ENCODE measurements at regions not wholly inside any gene's neighbourhood (a gene's known extent, or its start where the extent isn't known, plus 50 kb on each side); places are given as distances from the start of the nearest gene placed in this dataset.

DNA sequence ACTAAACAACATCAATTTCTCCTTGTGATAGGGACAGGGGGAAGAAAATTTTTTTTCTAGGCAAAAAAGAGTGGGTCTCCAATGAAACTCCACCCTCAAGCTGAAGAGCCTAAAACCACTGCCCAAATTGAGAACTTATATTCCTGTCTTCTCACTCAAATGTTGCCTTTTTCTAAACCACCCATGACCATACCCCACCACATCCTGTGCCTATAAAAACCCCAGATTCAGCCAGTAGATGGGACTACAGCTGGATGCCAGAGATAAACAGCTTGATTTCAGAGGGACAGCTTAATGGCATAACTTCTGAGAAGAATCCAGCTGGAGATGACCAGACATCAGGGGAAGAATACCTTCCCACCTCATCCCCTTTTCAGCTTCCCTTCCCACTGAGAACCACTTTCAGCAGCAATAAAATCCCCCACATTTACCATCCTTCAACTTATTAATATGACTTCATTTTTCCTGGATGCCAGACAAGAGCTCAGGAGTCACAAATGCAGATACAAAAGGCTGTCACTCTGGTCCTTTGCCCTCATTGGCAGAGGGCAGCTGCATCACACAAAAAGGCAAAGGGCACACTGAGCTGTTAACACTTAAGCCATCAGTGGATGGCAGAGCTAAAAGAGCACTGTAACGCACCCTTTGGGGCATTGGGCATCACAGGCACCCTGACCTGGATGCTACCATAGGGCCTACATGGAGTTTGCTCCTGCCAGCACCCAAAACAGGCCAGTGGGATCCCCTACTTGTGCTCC is 972.5 kb upstream of the CTNND2 start:
- ATAC-seq (no peak), DNase-seq (ENCODE audit: low spot score) (no peak)
- Histone ChIP-seq H3K27ac (ENCODE audit: low read depth) (no peak overlapping the region), H3F3A (replicated peaks; ENCODE audit: low read depth) (no peaks in the 10 kb centered on the region), H3K27me3 (ENCODE audit: insufficient read depth) (no peaks in the 10 kb centered on the region), H3K4me3 (no peak overlapping the region), H4K20me1 (replicated peaks; ENCODE audit: insufficient read depth) (no peaks in the 10 kb centered on the region), H3K9me2 (ENCODE audit: insufficient read depth) (no peaks in the 10 kb centered on the region; the same call in 1 of the 2 replicates), H3K79me2 (replicated peaks; ENCODE audit: insufficient read depth) (no peaks in the 10 kb centered on the region), H3K4me1 (ENCODE audit: insufficient read depth) (no peaks in the 10 kb centered on the region), H3K36me3 (ENCODE audit: insufficient read depth) (no peaks in the 10 kb centered on the region; the same call in 1 of the 2 replicates), H2AFZ (no peak overlapping the region), H3K4me2 (no peak overlapping the region)
- Mint-ChIP-seq H3K27me3 (ENCODE audit: insufficient read depth, low read depth, poor library complexity) (no peaks in the 10 kb centered on the region), H3K9me3 (peaks cover 11% of the 10 kb centered on the region), H3K36me3 (ENCODE audit: low read depth) (peaks cover 10% of the 10 kb centered on the region; the same call in 2 of the 3 replicates), H3K4me3 (no peak overlapping the region), H3K27ac (no peak overlapping the region), H3K4me1 (no peaks in the 10 kb centered on the region)
- no peak for TF ChIP-seq ZNF114 (CRISPR knock-in tag; IDR thresholded peaks at IDR 0.05)
- TF ChIP-seq, protein P1, sequence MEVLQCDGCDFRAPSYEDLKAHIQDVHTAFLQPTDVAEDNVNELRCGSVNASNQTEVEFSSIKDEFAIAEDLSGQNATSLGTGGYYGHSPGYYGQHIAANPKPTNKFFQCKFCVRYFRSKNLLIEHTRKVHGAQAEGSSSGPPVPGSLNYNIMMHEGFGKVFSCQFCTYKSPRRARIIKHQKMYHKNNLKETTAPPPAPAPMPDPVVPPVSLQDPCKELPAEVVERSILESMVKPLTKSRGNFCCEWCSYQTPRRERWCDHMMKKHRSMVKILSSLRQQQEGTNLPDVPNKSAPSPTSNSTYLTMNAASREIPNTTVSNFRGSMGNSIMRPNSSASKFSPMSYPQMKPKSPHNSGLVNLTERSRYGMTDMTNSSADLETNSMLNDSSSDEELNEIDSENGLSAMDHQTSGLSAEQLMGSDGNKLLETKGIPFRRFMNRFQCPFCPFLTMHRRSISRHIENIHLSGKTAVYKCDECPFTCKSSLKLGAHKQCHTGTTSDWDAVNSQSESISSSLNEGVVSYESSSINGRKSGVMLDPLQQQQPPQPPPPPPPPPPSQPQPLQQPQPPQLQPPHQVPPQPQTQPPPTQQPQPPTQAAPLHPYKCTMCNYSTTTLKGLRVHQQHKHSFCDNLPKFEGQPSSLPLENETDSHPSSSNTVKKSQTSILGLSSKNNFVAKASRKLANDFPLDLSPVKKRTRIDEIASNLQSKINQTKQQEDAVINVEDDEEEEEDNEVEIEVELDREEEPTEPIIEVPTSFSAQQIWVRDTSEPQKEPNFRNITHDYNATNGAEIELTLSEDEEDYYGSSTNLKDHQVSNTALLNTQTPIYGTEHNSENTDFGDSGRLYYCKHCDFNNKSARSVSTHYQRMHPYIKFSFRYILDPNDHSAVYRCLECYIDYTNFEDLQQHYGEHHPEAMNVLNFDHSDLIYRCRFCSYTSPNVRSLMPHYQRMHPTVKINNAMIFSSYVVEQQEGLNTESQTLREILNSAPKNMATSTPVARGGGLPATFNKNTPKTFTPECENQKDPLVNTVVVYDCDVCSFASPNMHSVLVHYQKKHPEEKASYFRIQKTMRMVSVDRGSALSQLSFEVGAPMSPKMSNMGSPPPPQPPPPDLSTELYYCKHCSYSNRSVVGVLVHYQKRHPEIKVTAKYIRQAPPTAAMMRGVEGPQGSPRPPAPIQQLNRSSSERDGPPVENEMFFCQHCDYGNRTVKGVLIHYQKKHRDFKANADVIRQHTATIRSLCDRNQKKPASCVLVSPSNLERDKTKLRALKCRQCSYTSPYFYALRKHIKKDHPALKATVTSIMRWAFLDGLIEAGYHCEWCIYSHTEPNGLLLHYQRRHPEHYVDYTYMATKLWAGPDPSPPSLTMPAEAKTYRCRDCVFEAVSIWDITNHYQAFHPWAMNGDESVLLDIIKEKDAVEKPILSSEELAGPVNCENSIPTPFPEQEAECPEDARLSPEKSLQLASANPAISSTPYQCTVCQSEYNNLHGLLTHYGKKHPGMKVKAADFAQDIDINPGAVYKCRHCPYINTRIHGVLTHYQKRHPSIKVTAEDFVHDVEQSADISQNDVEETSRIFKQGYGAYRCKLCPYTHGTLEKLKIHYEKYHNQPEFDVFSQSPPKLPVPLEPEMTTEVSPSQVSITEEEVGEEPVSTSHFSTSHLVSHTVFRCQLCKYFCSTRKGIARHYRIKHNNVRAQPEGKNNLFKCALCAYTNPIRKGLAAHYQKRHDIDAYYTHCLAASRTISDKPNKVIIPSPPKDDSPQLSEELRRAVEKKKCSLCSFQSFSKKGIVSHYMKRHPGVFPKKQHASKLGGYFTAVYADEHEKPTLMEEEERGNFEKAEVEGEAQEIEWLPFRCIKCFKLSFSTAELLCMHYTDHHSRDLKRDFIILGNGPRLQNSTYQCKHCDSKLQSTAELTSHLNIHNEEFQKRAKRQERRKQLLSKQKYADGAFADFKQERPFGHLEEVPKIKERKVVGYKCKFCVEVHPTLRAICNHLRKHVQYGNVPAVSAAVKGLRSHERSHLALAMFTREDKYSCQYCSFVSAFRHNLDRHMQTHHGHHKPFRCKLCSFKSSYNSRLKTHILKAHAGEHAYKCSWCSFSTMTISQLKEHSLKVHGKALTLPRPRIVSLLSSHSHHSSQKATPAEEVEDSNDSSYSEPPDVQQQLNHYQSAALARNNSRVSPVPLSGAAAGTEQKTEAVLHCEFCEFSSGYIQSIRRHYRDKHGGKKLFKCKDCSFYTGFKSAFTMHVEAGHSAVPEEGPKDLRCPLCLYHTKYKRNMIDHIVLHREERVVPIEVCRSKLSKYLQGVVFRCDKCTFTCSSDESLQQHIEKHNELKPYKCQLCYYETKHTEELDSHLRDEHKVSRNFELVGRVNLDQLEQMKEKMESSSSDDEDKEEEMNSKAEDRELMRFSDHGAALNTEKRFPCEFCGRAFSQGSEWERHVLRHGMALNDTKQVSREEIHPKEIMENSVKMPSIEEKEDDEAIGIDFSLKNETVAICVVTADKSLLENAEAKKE (CRISPR knock-in tag; IDR thresholded peaks at IDR 0.05): no peak
- TF ChIP-seq, protein P2, sequence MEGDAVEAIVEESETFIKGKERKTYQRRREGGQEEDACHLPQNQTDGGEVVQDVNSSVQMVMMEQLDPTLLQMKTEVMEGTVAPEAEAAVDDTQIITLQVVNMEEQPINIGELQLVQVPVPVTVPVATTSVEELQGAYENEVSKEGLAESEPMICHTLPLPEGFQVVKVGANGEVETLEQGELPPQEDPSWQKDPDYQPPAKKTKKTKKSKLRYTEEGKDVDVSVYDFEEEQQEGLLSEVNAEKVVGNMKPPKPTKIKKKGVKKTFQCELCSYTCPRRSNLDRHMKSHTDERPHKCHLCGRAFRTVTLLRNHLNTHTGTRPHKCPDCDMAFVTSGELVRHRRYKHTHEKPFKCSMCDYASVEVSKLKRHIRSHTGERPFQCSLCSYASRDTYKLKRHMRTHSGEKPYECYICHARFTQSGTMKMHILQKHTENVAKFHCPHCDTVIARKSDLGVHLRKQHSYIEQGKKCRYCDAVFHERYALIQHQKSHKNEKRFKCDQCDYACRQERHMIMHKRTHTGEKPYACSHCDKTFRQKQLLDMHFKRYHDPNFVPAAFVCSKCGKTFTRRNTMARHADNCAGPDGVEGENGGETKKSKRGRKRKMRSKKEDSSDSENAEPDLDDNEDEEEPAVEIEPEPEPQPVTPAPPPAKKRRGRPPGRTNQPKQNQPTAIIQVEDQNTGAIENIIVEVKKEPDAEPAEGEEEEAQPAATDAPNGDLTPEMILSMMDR (conservative IDR thresholded peaks at IDR 0.05; ENCODE audit: low read depth in 2 of 2): no peak
- no peak for TF ChIP-seq EZH2 (IDR thresholded peaks at IDR 0.05; ENCODE audit: low read depth, unreplicated experiment)
- TF ChIP-seq EZH2phosphoT487 (IDR thresholded peaks at IDR 0.05; ENCODE audit: unreplicated experiment): no peak
- TF ChIP-seq, protein P3, sequence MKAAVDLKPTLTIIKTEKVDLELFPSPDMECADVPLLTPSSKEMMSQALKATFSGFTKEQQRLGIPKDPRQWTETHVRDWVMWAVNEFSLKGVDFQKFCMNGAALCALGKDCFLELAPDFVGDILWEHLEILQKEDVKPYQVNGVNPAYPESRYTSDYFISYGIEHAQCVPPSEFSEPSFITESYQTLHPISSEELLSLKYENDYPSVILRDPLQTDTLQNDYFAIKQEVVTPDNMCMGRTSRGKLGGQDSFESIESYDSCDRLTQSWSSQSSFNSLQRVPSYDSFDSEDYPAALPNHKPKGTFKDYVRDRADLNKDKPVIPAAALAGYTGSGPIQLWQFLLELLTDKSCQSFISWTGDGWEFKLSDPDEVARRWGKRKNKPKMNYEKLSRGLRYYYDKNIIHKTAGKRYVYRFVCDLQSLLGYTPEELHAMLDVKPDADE (IDR thresholded peaks at IDR 0.05): no peak
- TF ChIP-seq STAT1 (IDR thresholded peaks at IDR 0.05; ENCODE audit: unreplicated experiment): no peak
- TF ChIP-seq NANOG (IDR thresholded peaks at IDR 0.05; ENCODE audit: borderline replicate concordance): no peak
- no peak for TF ChIP-seq POLR2AphosphoS5 (IDR thresholded peaks at IDR 0.05; ENCODE audit: low read depth)
- no peak for TF ChIP-seq CREB1 (CRISPR knock-in tag; IDR thresholded peaks at IDR 0.05; ENCODE audit: low read depth)
- TF ChIP-seq ZNF331 (CRISPR knock-in tag; IDR thresholded peaks at IDR 0.05; ENCODE audit: low read depth): no peak
- TF ChIP-seq JUNB (IDR thresholded peaks at IDR 0.05; ENCODE audit: unreplicated experiment): no peak
- TF ChIP-seq, protein P4, sequence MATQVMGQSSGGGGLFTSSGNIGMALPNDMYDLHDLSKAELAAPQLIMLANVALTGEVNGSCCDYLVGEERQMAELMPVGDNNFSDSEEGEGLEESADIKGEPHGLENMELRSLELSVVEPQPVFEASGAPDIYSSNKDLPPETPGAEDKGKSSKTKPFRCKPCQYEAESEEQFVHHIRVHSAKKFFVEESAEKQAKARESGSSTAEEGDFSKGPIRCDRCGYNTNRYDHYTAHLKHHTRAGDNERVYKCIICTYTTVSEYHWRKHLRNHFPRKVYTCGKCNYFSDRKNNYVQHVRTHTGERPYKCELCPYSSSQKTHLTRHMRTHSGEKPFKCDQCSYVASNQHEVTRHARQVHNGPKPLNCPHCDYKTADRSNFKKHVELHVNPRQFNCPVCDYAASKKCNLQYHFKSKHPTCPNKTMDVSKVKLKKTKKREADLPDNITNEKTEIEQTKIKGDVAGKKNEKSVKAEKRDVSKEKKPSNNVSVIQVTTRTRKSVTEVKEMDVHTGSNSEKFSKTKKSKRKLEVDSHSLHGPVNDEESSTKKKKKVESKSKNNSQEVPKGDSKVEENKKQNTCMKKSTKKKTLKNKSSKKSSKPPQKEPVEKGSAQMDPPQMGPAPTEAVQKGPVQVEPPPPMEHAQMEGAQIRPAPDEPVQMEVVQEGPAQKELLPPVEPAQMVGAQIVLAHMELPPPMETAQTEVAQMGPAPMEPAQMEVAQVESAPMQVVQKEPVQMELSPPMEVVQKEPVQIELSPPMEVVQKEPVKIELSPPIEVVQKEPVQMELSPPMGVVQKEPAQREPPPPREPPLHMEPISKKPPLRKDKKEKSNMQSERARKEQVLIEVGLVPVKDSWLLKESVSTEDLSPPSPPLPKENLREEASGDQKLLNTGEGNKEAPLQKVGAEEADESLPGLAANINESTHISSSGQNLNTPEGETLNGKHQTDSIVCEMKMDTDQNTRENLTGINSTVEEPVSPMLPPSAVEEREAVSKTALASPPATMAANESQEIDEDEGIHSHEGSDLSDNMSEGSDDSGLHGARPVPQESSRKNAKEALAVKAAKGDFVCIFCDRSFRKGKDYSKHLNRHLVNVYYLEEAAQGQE (IDR thresholded peaks at IDR 0.05; ENCODE audit: unreplicated experiment): no peak

Measured in GM23338 (cell line).